ENCODE measurements at regions not wholly inside any gene's neighbourhood (a gene's known extent, or its start where the extent isn't known, plus 50 kb on each side); places are given as distances from the start of the nearest gene placed in this dataset.

DNA sequence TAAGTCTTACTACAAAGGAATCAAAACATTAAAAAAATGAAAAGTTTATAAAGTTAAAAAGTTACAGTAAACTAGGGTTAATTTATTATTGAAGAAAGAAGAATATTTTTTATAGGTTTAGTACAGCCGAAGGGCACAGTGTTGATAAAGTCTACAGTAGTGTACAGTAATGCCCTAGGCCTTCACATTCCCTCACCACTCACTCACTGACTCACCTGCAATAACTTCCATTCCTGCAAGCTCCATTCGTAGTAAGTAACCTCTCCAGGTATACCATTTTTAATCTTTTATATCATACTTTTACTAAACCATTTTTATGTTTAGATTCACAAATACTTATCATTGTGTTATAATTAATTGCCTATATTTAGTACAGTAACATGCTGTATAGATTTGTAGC is 307.5 kb upstream of the FAM241A start:
- no peak for DNase-seq

DNA sequence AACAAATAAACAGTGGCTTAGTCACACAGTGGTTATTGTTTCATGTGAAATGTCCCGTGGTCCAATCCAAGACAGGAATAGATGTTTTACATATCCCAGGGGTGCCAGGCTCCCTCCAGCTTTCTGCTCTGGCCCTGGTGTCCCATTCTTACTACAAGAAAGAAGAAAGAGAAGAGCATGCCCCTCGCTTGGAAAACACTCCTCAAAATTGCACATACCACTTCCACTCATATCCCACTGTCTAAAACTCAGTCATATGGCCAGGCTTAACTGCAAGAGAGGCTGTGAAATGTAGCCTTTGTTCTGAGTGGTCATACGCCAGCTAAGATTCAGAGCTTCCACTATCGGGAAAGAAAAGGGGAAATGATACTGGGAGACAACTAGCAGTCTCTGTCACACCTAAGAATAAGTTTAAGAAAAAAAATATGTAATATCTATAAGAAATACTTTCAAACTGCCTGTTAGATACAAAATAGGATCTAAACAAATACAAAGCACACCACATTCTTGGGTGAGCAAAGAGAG is 306.8 kb upstream of the FAM241A start:
- no peak for DNase-seq

GRCh38 chr4:111839141-111839540 is 306.1 kb upstream of the FAM241A start:
- no peak for DNase-seq

GRCh38 chr4:111842336-111842735 is 302.9 kb upstream of the FAM241A start:
- DNase-seq = no peak

DNA sequence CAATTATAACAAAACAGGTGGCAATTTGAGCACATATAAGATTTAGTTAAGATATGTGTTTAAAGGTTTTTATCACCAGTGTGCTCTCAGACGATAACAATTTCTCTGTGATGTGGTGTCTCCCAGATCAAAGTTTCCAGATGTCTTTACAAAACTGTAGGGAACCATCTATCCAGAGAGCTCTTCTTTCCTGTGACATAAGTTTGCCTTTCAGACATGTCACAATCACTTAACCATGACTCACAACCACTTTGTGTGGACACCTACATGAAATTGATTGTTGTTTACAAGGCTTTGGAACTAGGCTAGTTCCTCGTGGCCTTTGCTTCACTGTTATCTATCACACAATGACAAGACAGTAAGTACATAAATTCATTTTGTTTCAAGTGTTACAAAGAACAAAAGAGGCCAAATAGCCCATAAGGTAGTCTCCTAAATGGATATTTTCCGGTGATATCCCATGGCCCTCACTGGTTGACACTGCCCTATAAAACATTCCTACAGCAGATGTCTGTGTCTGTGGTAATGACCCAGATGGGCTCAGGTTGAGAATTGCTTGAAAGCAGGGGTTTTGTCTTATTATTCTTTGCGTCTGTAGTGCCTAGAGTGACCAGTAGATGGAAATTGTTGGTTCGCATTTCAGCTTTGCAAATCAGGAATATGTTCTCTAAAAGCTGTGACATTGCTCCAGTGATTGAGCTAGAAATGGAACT is 297.8 kb upstream of the FAM241A start:
- no peak for DNase-seq

GRCh38 chr4:111849746-111850284 is 295.4 kb upstream of the FAM241A start:
- no peak for DNase-seq

DNA sequence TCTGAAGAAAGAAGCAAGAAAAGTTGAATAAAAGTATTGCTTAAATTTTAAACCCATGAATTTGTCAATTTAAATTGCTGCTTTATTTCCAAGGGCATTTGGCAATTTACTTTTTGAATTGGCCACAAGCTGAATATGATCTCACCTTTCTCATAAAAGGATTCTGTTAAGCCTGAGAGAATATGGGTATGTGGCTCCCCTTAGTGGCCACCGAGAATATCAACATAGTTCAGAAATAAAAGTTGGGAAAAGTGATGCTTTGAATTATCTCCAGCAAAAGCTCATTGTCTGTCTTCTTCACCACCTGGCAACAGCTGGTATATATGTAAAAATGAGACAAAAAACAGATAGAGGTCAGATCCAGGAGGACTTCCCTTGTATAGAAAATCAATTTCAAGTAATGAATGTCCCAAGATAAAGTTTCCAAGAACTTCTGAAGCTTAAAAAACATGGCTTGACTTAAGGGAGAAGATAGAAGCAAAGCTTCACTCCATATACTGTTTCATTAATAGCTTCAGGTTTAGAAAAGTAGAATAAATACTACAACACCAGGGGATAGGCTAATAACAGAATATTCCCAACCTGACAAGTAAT is 290.7 kb upstream of the FAM241A start:
- no peak for DNase-seq

GRCh38 chr4:111855308-111855707 is 289.9 kb upstream of the FAM241A start:
- DNase-seq = no peak

DNA sequence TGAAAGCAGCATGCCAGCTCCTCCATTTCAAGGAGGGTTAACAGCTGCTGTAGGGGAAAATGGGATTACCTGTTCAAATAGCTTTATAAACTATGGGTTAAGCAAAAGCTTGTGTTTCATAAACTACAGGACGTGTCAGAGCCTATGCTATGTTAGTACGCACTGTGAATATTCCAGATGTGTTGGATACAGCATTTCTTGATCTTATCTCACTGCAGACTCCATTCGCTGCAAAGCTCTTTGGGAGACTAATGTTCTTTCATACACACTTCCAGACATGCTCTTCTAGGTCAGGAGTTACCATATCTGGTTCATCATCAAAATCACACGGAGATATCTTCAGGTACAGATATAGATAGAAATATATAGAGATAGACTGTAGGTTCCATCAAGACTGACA is 281.2 kb upstream of the FAM241A start:
- no peak for DNase-seq

- no peak for DNase-seq
Observed at GRCh38 chr4:111869339-111869738, 275.9 kb upstream of the FAM241A start.

DNA sequence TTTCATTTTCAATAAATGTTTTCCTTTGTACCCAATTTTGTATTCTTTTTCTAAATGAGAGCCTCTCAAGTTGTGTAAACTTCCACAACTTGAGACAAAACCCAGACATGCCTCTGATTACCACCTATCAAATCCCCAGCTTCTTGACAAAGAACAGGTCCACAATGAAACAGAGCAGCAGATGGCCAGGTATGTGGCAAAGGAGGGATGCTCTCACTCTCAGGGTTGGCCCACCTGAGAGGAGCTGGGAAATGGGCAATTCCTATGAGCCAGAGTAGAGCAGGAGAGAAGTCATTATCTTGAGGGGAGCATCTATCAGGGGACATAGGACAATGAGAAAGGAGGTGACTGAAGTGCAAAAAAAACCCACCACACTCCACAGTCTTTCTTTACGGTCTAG is 273.5 kb upstream of the FAM241A start:
- DNase-seq = no peak

DNA sequence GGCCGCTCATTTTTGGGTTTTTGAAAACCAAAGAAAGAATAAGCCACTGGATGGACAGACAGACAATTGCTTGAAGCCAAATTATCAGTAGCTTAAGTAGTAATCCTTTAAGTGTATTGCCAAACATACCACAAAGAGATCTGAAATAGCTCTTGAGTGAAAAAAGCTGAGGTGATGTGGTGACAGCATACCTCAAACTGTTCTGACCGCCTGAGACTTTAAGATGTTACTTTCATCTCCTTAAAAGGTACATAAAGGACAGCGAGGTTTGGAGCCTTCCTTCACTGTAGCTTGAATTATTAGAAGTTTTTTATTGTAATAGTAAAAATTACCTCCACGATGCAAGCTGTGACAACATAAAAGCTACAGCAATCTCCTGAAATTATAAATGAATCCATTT is 271.5 kb upstream of the FAM241A start:
- DNase-seq = no peak

DNA sequence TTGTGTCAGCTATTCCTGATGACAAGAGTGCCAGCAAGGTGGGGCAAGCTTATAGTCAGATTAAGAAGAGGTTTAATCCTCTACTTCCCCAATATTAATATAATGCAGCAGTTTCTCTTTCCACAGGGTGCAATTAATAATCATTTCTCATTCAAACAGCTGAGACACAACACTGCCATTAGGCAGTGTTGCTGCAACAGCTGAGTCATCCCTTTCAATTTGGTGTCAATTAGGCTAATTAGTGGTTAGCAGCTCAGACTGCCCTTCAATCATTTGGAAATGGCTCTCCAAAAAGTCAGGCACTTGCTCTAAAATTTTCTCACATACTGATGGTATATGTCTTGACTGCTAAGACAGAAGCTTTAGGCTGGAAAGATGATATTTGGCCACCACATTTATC is 265.7 kb upstream of the FAM241A start:
- no peak for DNase-seq

- no peak for DNase-seq
Observed at GRCh38 chr4:111880116-111880515, 265.1 kb upstream of the FAM241A start.

DNA sequence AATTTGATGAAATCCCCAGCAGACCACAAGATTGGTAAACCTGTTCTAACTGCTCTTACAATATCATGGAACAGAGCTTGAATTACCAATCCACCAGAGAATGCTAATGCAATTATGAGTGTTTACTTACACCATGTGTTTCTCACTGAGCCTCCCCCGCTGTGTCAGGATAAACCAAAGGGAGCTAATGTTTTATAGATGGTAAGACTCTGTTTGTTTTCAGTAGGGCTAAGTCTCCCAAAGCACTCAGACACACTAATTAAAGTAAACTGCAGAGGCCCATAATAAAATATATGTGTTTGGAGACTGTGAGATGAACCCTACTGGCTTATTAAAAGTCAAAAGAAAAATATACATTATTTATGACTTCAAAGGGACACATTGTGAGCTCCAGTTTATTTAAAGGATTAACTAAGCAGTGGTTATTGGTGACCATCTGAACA is 261.7 kb upstream of the FAM241A start:
- no peak for DNase-seq

DNA sequence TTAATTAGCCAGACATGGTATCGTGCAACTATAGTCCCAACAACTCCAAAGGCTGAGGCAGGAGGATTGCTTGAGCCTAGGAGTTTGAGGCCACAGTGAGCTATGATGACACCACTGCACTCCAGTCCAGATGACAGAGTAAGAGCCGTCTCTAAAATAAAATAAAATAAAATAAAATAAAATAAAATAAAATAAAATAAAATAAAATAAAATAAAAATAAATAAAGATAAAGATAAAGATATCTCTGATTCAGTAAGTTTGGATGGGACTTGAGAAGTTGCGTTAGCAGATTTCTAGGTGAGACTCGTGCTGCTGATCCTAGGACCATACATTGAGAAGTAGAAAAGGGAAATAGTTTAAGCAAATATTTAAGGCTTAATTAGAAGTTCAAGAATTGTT is 254.8 kb upstream of the FAM241A start:
- DNase-seq = no peak

DNA sequence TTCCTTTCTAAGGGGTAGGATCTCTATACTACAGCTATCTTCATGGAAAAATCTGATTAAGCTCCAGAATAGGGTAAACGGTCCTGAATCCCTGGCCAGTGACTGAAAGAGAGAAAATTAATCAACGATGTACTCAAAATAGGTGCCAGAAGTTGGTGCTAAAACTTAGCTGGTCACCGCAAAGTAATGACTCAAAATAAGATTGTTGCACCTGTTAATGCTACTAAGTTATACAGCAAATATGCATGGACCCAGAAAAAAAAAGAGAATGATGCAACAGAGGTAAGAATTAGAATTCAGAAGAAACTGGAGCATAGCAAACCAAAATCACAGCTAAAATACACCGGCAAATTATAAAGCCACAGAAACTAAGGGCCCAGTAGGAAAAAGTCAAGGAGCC is 239.7 kb upstream of the FAM241A start:
- DNase-seq = no peak

DNA sequence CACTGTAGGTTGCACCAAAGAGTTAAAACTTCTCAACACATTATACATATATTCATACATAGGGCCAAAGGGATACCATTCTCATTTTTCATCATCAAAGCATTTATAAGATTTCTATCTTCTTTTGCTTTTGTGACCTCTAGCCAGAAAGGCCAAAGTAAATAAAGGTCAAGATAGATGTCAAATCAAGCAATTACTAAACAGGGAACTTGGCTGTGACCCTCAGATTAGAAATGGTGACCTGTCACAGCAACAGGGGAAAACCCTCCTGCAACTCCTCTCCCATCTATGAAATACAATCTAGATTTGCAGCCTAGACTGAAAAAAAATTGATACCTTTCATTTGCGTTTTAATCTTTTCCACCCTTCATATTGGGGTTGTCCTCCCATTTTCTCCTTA is 225.6 kb upstream of the FAM241A start:
- no peak for DNase-seq

GRCh38 chr4:111921714-111922113 is 223.5 kb upstream of the FAM241A start:
- no peak for DNase-seq

- no peak for DNase-seq
Observed at GRCh38 chr4:111923786-111924185, 221.5 kb upstream of the FAM241A start.

GRCh38 chr4:111924696-111925095 is 220.6 kb upstream of the FAM241A start:
- DNase-seq = no peak

- DNase-seq = no peak
Observed at GRCh38 chr4:111930659-111931058, 214.6 kb upstream of the FAM241A start.

GRCh38 chr4:111933703-111934102 is 211.6 kb upstream of the FAM241A start:
- no peak for DNase-seq

DNA sequence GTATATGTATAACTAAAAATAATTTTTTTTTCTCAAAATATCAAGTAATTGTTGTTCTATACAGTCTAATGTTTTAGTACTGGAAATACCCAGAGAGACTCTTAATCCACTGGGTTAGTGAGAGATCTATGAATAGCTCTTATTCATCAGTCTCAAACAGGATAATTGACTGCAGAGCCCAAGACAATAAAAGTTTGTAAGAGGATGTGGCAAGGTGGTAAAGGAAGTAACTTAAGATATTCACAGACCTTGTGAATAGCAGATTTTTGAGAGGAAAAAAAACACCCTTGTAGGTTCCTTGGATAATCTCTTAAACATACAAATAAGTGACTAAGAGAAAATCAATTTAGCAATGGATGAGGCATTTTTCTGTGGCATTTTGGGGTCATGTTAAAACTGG is 210.9 kb upstream of the FAM241A start:
- DNase-seq = no peak

DNA sequence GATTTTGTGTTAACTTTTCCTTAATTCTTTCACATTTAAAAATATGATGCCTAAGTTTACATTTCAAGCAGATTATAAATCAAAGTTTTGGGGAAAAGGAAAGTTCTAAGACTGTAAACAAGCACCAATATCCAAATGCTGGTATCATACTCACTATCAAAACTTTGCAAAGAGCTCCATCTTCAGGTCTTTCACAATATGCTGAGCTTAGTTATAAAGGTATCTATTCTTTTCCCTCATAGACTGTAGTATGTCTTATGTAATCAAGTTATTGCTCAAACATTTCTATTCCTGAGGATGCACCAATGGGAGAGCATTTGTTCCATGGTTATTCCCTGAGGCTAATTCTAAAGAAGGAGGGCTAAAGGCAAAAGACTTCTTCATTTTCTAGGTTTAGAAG is 207.9 kb upstream of the FAM241A start:
- DNase-seq = no peak
